ENCODE measurements at regions not wholly inside any gene's neighbourhood (a gene's known extent, or its start where the extent isn't known, plus 50 kb on each side); places are given as distances from the start of the nearest gene placed in this dataset.

DNA sequence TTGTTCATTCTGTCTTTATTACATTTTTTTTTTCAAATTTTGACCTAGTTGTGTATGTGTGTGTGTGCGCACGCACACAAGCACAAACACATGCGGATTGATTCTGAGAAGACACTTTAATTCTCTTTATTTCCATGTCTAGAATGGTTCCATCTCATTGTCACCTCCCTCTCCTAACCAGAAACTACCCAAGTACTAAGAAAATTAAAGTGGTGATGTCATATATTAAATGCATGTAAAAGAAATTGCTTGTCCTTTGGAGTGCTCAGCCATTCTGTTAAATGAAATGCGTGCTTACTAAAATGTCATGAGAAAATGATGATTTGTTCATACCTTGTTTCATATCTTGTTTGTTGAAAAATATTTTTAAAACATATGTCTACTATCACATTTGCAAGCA lies 1297.0 kb upstream of the TENM3 start:
- Mint-ChIP-seq H3K36me3 (ENCODE audit: low read depth, unreplicated experiment) (no peaks in the 10 kb centered on the region), H3K4me3 (ENCODE audit: unreplicated experiment) (no peak overlapping the region), H3K9me3 (ENCODE audit: unreplicated experiment) (no peaks in the 10 kb centered on the region), H3K4me1 (ENCODE audit: unreplicated experiment) (no peaks in the 10 kb centered on the region), H3K27me3 (ENCODE audit: unreplicated experiment) (no peaks in the 10 kb centered on the region), H3K27ac (ENCODE audit: unreplicated experiment) (no peak overlapping the region)
- DNase-seq (ENCODE audit: low spot score) = no peak
- TF ChIP-seq, protein P1, sequence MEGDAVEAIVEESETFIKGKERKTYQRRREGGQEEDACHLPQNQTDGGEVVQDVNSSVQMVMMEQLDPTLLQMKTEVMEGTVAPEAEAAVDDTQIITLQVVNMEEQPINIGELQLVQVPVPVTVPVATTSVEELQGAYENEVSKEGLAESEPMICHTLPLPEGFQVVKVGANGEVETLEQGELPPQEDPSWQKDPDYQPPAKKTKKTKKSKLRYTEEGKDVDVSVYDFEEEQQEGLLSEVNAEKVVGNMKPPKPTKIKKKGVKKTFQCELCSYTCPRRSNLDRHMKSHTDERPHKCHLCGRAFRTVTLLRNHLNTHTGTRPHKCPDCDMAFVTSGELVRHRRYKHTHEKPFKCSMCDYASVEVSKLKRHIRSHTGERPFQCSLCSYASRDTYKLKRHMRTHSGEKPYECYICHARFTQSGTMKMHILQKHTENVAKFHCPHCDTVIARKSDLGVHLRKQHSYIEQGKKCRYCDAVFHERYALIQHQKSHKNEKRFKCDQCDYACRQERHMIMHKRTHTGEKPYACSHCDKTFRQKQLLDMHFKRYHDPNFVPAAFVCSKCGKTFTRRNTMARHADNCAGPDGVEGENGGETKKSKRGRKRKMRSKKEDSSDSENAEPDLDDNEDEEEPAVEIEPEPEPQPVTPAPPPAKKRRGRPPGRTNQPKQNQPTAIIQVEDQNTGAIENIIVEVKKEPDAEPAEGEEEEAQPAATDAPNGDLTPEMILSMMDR (IDR thresholded peaks at IDR 0.05; ENCODE audit: unreplicated experiment) = no peak

DNA sequence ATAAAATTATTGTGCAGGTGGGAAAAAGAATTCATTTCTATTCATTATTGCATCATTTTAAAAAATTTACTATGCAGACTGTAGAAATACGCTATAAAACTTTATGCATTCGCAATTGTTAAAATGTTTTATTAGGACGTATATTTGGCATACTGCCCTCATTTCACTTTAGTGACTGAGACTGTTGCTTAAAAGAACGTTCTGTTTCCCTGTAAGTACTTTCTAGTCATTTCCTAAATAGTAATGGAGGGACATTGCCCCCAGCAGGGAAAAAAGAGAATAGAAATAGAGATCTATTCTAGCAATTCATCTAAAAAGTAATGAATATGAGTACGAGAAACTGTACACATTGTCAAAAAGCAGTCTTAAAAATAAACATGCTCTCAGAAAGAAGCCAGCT lies 1295.8 kb upstream of the TENM3 start:
- Mint-ChIP-seq H3K4me1 (ENCODE audit: unreplicated experiment) (no peaks in the 10 kb centered on the region), H3K36me3 (ENCODE audit: low read depth, unreplicated experiment) (no peaks in the 10 kb centered on the region), H3K4me3 (ENCODE audit: unreplicated experiment) (no peak overlapping the region), H3K27me3 (ENCODE audit: unreplicated experiment) (no peaks in the 10 kb centered on the region), H3K9me3 (ENCODE audit: unreplicated experiment) (no peaks in the 10 kb centered on the region), H3K27ac (ENCODE audit: unreplicated experiment) (no peak overlapping the region)
- DNase-seq (ENCODE audit: low spot score) = no peak
- TF ChIP-seq, protein P1 (IDR thresholded peaks at IDR 0.05; ENCODE audit: unreplicated experiment) = no peak

DNA sequence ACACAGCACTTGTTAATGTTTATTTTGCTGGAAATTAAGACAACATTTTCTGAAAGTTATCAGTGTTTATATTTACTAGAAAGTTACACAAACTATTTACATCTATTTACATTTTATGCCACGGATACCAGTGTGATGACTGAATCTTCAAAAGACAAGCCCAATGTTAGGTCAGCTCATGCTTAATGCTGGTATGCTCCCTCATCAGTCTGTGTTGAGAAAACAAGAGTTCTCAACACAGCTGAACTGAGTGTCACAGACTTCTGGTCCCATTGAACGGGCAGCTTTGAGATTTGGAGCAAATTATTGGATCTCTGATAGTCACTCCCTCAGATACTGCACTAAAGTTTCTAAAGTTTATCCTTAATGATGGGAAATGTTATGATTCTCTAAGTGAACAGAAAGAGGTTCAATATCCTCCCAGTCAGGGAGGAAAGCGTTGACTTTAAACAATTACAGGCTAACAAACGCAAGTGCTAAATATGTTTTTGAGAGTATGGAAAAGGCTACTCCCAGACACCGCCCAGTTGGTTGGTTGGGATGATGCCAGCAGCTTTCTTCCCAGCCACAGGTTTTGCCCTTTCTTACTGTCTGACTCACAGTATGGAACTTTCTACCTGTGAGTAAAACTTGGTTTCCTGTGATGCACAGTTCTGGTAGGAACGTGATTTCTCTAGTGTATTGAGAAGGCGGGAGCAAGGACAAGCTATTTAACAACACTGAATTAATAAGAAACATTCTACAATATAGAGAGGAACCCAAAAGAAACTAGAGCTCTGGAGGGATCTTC lies 1293.6 kb upstream of the TENM3 start:
- H3K27ac Mint-ChIP-seq (ENCODE audit: unreplicated experiment) = no peak overlapping the region
- H3K4me3 Mint-ChIP-seq (ENCODE audit: unreplicated experiment) = no peak overlapping the region
- H3K36me3 Mint-ChIP-seq (ENCODE audit: low read depth, unreplicated experiment) = no peaks in the 10 kb centered on the region
- no peak for DNase-seq (ENCODE audit: low spot score)
- no peaks in the 10 kb centered on the region for H3K4me1 Mint-ChIP-seq (ENCODE audit: unreplicated experiment)
- no peaks in the 10 kb centered on the region for H3K9me3 Mint-ChIP-seq (ENCODE audit: unreplicated experiment)
- no peaks in the 10 kb centered on the region for H3K27me3 Mint-ChIP-seq (ENCODE audit: unreplicated experiment)
- TF ChIP-seq, protein P1 (IDR thresholded peaks at IDR 0.05; ENCODE audit: unreplicated experiment) = no peak

DNA sequence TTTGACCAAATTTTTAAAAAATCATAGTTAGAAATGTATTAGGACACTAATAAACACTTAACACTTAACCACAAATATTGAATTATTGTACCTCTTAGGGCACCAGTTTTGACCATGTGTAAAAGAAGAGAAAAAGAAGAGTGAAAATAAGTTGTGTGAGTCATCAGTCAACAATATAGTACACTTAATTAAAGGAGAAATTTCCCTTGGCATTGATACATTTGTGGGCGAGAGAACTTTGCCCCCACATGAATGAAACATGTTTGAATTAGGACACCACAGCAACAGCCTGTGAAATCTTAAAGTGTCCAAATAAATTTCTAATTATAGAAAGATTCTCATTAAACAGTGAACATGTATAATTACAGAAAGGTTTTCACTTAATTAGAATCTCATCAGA lies 1292.8 kb upstream of the TENM3 start:
- Mint-ChIP-seq H3K36me3 (ENCODE audit: low read depth, unreplicated experiment) (no peaks in the 10 kb centered on the region), H3K27me3 (ENCODE audit: unreplicated experiment) (no peaks in the 10 kb centered on the region), H3K9me3 (ENCODE audit: unreplicated experiment) (no peaks in the 10 kb centered on the region), H3K4me3 (ENCODE audit: unreplicated experiment) (no peak overlapping the region), H3K27ac (ENCODE audit: unreplicated experiment) (no peak overlapping the region), H3K4me1 (ENCODE audit: unreplicated experiment) (peaks cover 2% of the 10 kb centered on the region)
- DNase-seq (ENCODE audit: low spot score) = no peak
- TF ChIP-seq, protein P1 (IDR thresholded peaks at IDR 0.05; ENCODE audit: unreplicated experiment) = no peak

DNA sequence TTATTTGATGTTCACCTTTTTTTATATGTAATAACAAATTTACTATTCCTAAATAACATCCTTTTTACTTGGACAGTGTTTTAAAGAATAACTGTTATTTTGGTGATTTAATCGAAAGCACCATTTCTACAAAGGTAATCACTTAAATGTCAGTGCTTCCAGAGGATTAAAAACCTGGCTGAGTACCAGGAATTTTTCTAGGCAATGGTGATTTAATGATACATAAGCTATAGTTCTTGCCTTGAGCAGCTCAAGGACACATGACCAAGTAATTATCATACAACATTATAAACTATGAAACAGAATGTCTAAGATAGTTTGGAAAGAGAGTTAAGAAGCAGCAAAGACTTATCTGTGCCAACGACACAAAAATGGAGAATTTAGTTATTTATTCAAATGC lies 1291.9 kb upstream of the TENM3 start:
- Mint-ChIP-seq H3K27me3 (ENCODE audit: unreplicated experiment) (no peaks in the 10 kb centered on the region), H3K9me3 (ENCODE audit: unreplicated experiment) (no peaks in the 10 kb centered on the region), H3K27ac (ENCODE audit: unreplicated experiment) (no peak overlapping the region), H3K4me3 (ENCODE audit: unreplicated experiment) (no peak overlapping the region), H3K36me3 (ENCODE audit: low read depth, unreplicated experiment) (no peaks in the 10 kb centered on the region), H3K4me1 (ENCODE audit: unreplicated experiment) (peaks cover 3% of the 10 kb centered on the region)
- TF ChIP-seq, protein P1 (IDR thresholded peaks at IDR 0.05; ENCODE audit: unreplicated experiment) = no peak
- no peak for DNase-seq (ENCODE audit: low spot score)

Measured in endothelial cell (in vitro differentiated cells).